H1 (cell line): ENCODE measurements at regions not wholly inside any gene's neighbourhood (a gene's known extent, or its start where the extent isn't known, plus 50 kb on each side); places are given as distances from the start of the nearest gene placed in this dataset.

ENCODE experiments used
- CTCF ChIA-PET: fragments of 300-600 bp; sonication (Branson Sonifier 250); formaldehyde crosslinking; loops from one replicate; lab custom pipeline; 2021; ENCODE audit not compliant: partially characterized antibody; lab: Charles Lee
- POLR2A ChIA-PET: fragments of 300-600 bp; sonication (Branson Sonifier 250); formaldehyde crosslinking; loops from one replicate; lab custom pipeline; 2021; ENCODE audit warnings: inconsistent platforms; ENCODE audit not compliant: partially characterized antibody; lab: Charles Lee
- DNase-seq, 2 experiments: peaks; one replicate each; pipeline versions ENCODE4 v3.0.0 to v3.0.0-alpha.2; 2010 to 2022; ENCODE audit warnings: low spot score in 2 of 2, low read depth in 1 of 2, mixed read lengths in 1 of 2
- FAIRE-seq: peaks from 2 replicates; lab custom pipeline; 2011; peaks lifted over from hg19 to GRCh38; lab: Jason Lieb, UNC
- H2AFZ ChIP-seq: 2 replicates; pipeline ENCODE4 v1.8.1; 2012; ENCODE audit warnings: low read length, inconsistent platforms
- H2AK5ac ChIP-seq: 2 replicates; pipeline ENCODE4 v1.6.1; 2013; ENCODE audit warnings: low read depth, low read length
- H2BK120ac ChIP-seq: replicated peaks from 2 replicates; pipeline ENCODE3; 2013; ENCODE audit warnings: low read depth, low read length, inconsistent platforms
- H2BK12ac ChIP-seq: 2 replicates; pipeline ENCODE4 v1.6.1; 2013; ENCODE audit warnings: low read depth, low read length
- H2BK15ac ChIP-seq: 2 replicates; pipeline ENCODE4 v1.6.1; 2013; ENCODE audit warnings: low read length
- H2BK20ac ChIP-seq: 2 replicates; pipeline ENCODE4 v1.6.1; 2013; ENCODE audit warnings: low read length
- H2BK5ac ChIP-seq: 2 replicates; pipeline ENCODE4 v1.6.1; 2013; ENCODE audit warnings: low read depth, low read length
- H3K14ac ChIP-seq: 2 replicates; pipeline ENCODE4 v1.6.1; 2013; ENCODE audit warnings: inconsistent platforms; ENCODE audit not compliant: insufficient read length
- H3K18ac ChIP-seq: 2 replicates; pipeline ENCODE4 v1.6.1; 2013; ENCODE audit warnings: low read length; ENCODE audit errors: extremely low read depth
- H3K23ac ChIP-seq: 2 replicates; pipeline ENCODE4 v1.6.1; 2013; ENCODE audit warnings: inconsistent platforms; ENCODE audit not compliant: insufficient read length
- H3K23me2 ChIP-seq: 2 replicates; pipeline ENCODE4 v1.6.1; 2013; ENCODE audit warnings: low read depth, low read length
- H3K27ac ChIP-seq: 2 replicates; pipeline ENCODE4 v1.6.1; 2011; ENCODE audit warnings: low read depth, low read length, inconsistent platforms
- H3K27me3 ChIP-seq, 4 experiments: replicated peaks in 1 of 4; 1 replicate in 1 of 4; 2 replicates in 3 of 4; pipeline versions ENCODE4 v1.6.1 to v1.8.1; 2011 to 2013; ENCODE audit warnings: low read length in 3 of 4, mild to moderate bottlenecking in 3 of 4, inconsistent platforms in 2 of 4, mixed read lengths in 2 of 4, moderate library complexity in 1 of 4; ENCODE audit not compliant: control insufficient read depth in 3 of 4, insufficient read depth in 3 of 4; ENCODE audit errors: extremely low read depth in 1 of 4
- H3K36me3 ChIP-seq, 4 experiments: 2 replicates each; pipeline versions ENCODE4 v1.6.1 to v1.8.1; 2011 to 2013; ENCODE audit warnings: mild to moderate bottlenecking in 4 of 4, low read length in 3 of 4, moderate library complexity in 2 of 4, control low read depth in 1 of 4, inconsistent platforms in 1 of 4; ENCODE audit not compliant: insufficient read depth in 4 of 4, control insufficient read depth in 2 of 4
- H3K4ac ChIP-seq: replicated peaks from 2 replicates; pipeline ENCODE3; 2013; ENCODE audit warnings: low read length, low read depth, mixed read lengths, inconsistent platforms; ENCODE audit not compliant: insufficient read length
- H3K4me1 ChIP-seq, 4 experiments: replicated peaks in 1 of 4; 1 replicate in 1 of 4; 2 replicates in 3 of 4; pipeline versions ENCODE4 v1.6.1 to v1.8.1; 2011 to 2013; ENCODE audit warnings: low read length in 3 of 4, inconsistent platforms in 2 of 4, mixed read lengths in 1 of 4; ENCODE audit not compliant: insufficient read depth in 4 of 4, control insufficient read depth in 3 of 4
- H3K4me2 ChIP-seq, 2 experiments: 2 replicates each; pipeline versions ENCODE4 v1.6.1 to v1.8.1; 2011 to 2013; ENCODE audit warnings: low read depth in 2 of 2, low read length in 2 of 2, control low read depth in 1 of 2, inconsistent platforms in 1 of 2, mild to moderate bottlenecking in 1 of 2; ENCODE audit not compliant: insufficient read depth in 1 of 2
- H3K4me3 ChIP-seq, 4 experiments: fragments of 200-600, 300-600 bp in 1 of 4; sonication (generic), shearing (Covaris generic), sonication (Bioruptor Twin) in 1 of 4; 2 replicates each; pipeline versions ENCODE4 v1.5.1 to v1.8.1; 2011 to 2016; ENCODE audit warnings: low read length in 4 of 4, low read depth in 3 of 4, control low read depth in 2 of 4, inconsistent platforms in 2 of 4, mild to moderate bottlenecking in 2 of 4, mixed read lengths in 1 of 4, moderate library complexity in 1 of 4; ENCODE audit not compliant: insufficient read depth in 2 of 4; ENCODE audit errors: extremely low read depth in 1 of 4
- H3K56ac ChIP-seq: replicated peaks from 2 replicates; pipeline ENCODE3; 2013; ENCODE audit warnings: low read depth, mild to moderate bottlenecking, mixed read lengths, low read length, inconsistent platforms; ENCODE audit not compliant: insufficient read length
- H3K79me1 ChIP-seq: 2 replicates; pipeline ENCODE4 v1.6.1; 2013; ENCODE audit warnings: low read depth, low read length, control low read depth
- H3K79me2 ChIP-seq, 2 experiments: 2 replicates each; pipeline versions ENCODE4 v1.6.1 to v1.8.1; 2012 to 2013; ENCODE audit warnings: low read length in 2 of 2, mild to moderate bottlenecking in 2 of 2, inconsistent platforms in 1 of 2; ENCODE audit not compliant: insufficient read depth in 2 of 2, control insufficient read depth in 1 of 2
- H3K9ac ChIP-seq, 4 experiments: replicated peaks in 1 of 4; 1 replicate in 1 of 4; 2 replicates in 3 of 4; pipeline versions ENCODE4 v1.6.1 to v1.8.1; 2011 to 2013; ENCODE audit warnings: low read depth in 3 of 4, low read length in 3 of 4, control low read depth in 2 of 4, mild to moderate bottlenecking in 2 of 4, moderate library complexity in 2 of 4, inconsistent platforms in 1 of 4; ENCODE audit errors: extremely low read depth in 1 of 4
- H3K9me3 ChIP-seq, 2 experiments: 2 replicates each; pipeline versions ENCODE4 v1.6.1 to v1.8.1; 2012 to 2013; ENCODE audit warnings: mild to moderate bottlenecking in 2 of 2, moderate library complexity in 2 of 2, control low read depth in 1 of 2, inconsistent platforms in 1 of 2, low read depth in 1 of 2, low read length in 1 of 2, mixed read lengths in 1 of 2; ENCODE audit not compliant: insufficient read depth in 2 of 2
- H4K20me1 ChIP-seq, 2 experiments: replicated peaks in 1 of 2; 2 replicates each; pipeline versions ENCODE3 to v1.8.1; 2011 to 2013; ENCODE audit warnings: inconsistent platforms in 2 of 2, low read length in 2 of 2, mild to moderate bottlenecking in 1 of 2; ENCODE audit not compliant: insufficient read depth in 2 of 2, control insufficient read depth in 1 of 2
- H4K5ac ChIP-seq: 2 replicates; pipeline ENCODE4 v1.6.1; 2013; ENCODE audit warnings: low read length, low read depth, mixed read lengths, inconsistent platforms; ENCODE audit not compliant: insufficient read length
- H4K8ac ChIP-seq: 2 replicates; pipeline ENCODE4 v1.8.0; 2013; ENCODE audit warnings: mild to moderate bottlenecking, moderate library complexity, low read length, inconsistent platforms; ENCODE audit not compliant: insufficient read depth; ENCODE audit errors: extremely low read depth
- H4K91ac ChIP-seq: replicated peaks from 2 replicates; pipeline ENCODE3; 2013; ENCODE audit warnings: low read length, mixed read lengths, inconsistent platforms; ENCODE audit not compliant: insufficient read length
- BCL11A ChIP-seq, 2 experiments: IDR thresholded peaks; one replicate each; pipeline ENCODE4 v1.6.1; 2011; ENCODE audit warnings: low read depth in 2 of 2, low read length in 2 of 2, mild to moderate bottlenecking in 2 of 2
- E2F6 ChIP-seq: IDR thresholded peaks from 2 replicates; pipeline ENCODE4 v1.6.1; 2012; ENCODE audit warnings: inconsistent platforms
- KDM5A ChIP-seq: fragments of 200-600 bp; IDR thresholded peaks from 2 replicates; pipeline ENCODE4 v1.7.1; 2012; ENCODE audit warnings: mild to moderate bottlenecking, low read length, inconsistent platforms, mixed read lengths
- MAFK ChIP-seq: IDR thresholded peaks from 2 replicates; pipeline ENCODE4 v1.6.1; 2012; ENCODE audit warnings: low read depth, mild to moderate bottlenecking, improper control_type of control experiment, low read length
- SIX5 ChIP-seq: IDR thresholded peaks from 2 replicates; pipeline ENCODE4 v1.6.1; 2011; ENCODE audit warnings: mild to moderate bottlenecking, low read depth, low read length
- WGBS, 2 experiments: shearing (Covaris generic) in 1 of 2; methylation state at CpG; one replicate each; pipeline versions ENCODE4 v1.1.6 to v1.1.7; 2013 to 2015; ENCODE audit warnings: low lambda C conversion rate in 2 of 2, mixed read lengths in 2 of 2, inconsistent platforms in 1 of 2, low coverage in 1 of 2, missing lambda C conversion rate in 1 of 2; ENCODE audit not compliant: insufficient replicate concordance in 2 of 2, insufficient coverage in 1 of 2, insufficient read length in 1 of 2; ENCODE audit errors: extremely low coverage in 1 of 2, missing lambda C conversion rate in 1 of 2; 5-methylcytosine and 5-hydroxymethylcytosine counted together

DNA sequence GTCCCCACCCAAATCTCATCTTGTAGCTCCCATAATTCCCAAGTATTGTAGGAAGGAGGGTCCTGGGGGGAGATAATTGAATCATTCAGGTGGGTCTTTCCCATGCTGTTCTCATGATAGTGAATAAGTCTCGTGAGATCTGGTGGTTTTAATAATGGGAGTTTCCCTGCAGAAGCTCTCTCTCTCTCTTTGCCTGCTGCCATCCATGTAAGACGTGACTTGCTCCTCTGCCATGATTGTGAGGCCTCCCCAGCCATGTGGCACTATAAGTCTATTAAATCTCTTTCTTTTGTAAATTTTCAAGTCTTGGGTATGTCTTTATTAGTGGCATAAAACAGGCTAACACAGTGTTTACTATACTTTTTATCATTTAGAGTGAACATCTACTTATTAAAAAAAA, 338.8 kb downstream of the ANKRD7 start:
- no peak for FAIRE-seq
- Histone ChIP-seq H3K9me3 (peaks cover 0 to 2% of the 10 kb centered on the region in 2 experiments; a peak in 1 of 4 replicates), H3K79me2 (no peaks in the 10 kb centered on the region), H2BK5ac (no peak overlapping the region)
- TF ChIP-seq BCL11A (IDR thresholded peaks at IDR 0.05; ENCODE audit: low read depth in 2 of 2, low read length in 2 of 2) = no peak
- no peak for TF ChIP-seq KDM5A
- no peak for TF ChIP-seq E2F6
- no peak for TF ChIP-seq SIX5
- no peak for TF ChIP-seq MAFK
- TF ChIP-seq, all 59 proteins: peak for 0
- Histone ChIP-seq H3K27me3 (no peaks in the 10 kb centered on the region), H3K4me1 (no peaks in the 10 kb centered on the region), H3K36me3 (no peaks in the 10 kb centered on the region), H3K27ac (no peak overlapping the region), H2BK12ac (no peak overlapping the region), H2BK15ac (no peak overlapping the region), H2BK20ac (no peak overlapping the region), H3K14ac (no peak overlapping the region), H4K5ac (no peak overlapping the region), H2AFZ (no peak overlapping the region), H3K9ac (no peak overlapping the region), H3K4me2 (no peak overlapping the region), H3K4ac (no peak overlapping the region), H2BK120ac (no peak overlapping the region), H4K8ac (no peak overlapping the region), H3K56ac (no peak overlapping the region), H3K4me3 (no peak overlapping the region), H3K23me2 (no peaks in the 10 kb centered on the region), H3K79me1 (no peaks in the 10 kb centered on the region), H3K18ac (no peak overlapping the region), H2AK5ac (no peak overlapping the region), H4K91ac (no peak overlapping the region), H4K20me1 (no peaks in the 10 kb centered on the region), H3K23ac (no peak overlapping the region)
- no peak for DNase-seq
- CTCF ChIA-PET = no interaction called here
- POLR2A ChIA-PET = no interaction called here
- WGBS, 2 experiments = 85% methylated on average over 2 of the region's 2 CpGs; no CpG with 5 or more reads in 1 of the 2 experiments
